HEK293 (cell line): ENCODE measurements at regions not wholly inside any gene's neighbourhood (a gene's known extent, or its start where the extent isn't known, plus 50 kb on each side); places are given as distances from the start of the nearest gene placed in this dataset.

ENCODE experiments used
- CTCF ChIA-PET: fragments of 350-600 bp; formaldehyde crosslinking; extraction: SDS; loops from one replicate; lab custom pipeline; 2021; ENCODE audit warnings: antibody characterized with exemption; lab: Yijun Ruan, JAX
- POLR2A ChIA-PET: fragments of 300-600 bp; formaldehyde crosslinking; extraction: SDS; loops from one replicate; lab custom pipeline; 2020; ENCODE audit warnings: antibody characterized with exemption, inconsistent platforms; lab: Yijun Ruan, JAX
- H3K27ac ChIP-seq: fragments of 200-500 bp; sonication (Bioruptor generic); 2 replicates; pipeline ENCODE4 v1.5.1; 2014; ENCODE audit warnings: low read depth, low read length, control low read depth, inconsistent platforms; ENCODE audit errors: extremely low read depth
- H3K36me3 ChIP-seq, 2 experiments: fragments of 200-500 bp in 1 of 2; sonication (Bioruptor generic) in 1 of 2; 1 replicate in 1 of 2; 2 replicates in 1 of 2; pipeline ENCODE4 v1.5.1; 2014 to 2017; ENCODE audit warnings: inconsistent platforms in 2 of 2, low read length in 2 of 2; ENCODE audit not compliant: control insufficient read depth in 2 of 2, insufficient read depth in 1 of 2
- H3K4me1 ChIP-seq: fragments of 200-500 bp; sonication (Bioruptor generic); 2 replicates; pipeline ENCODE4 v1.5.1; 2014; ENCODE audit warnings: mild to moderate bottlenecking, low read length, inconsistent platforms; ENCODE audit not compliant: control insufficient read depth, insufficient read depth
- H3K4me3 ChIP-seq: 2 replicates; pipeline ENCODE4 v1.5.1; 2011; ENCODE audit warnings: low read depth, mild to moderate bottlenecking, control low read depth, low read length, moderate library complexity
- H3K9me3 ChIP-seq: fragments of 200-500 bp; sonication (Bioruptor generic); 2 replicates; pipeline ENCODE4 v1.5.1; 2014; ENCODE audit warnings: low read depth, low read length, inconsistent platforms; ENCODE audit not compliant: control insufficient read depth, insufficient read depth
- GFI1B ChIP-seq: fragments of 450-650 bp; formaldehyde crosslinking; IDR thresholded peaks from 2 replicates; pipeline ENCODE4 v1.5.1; 2016; ENCODE audit warnings: missing biosample characterization, missing genetic modification characterization
- PRDM1 ChIP-seq: fragments of 450-650 bp; formaldehyde crosslinking; IDR thresholded peaks from 2 replicates; pipeline ENCODE4; 2016; ENCODE audit warnings: missing biosample characterization, missing genetic modification characterization
- PRDM4 ChIP-seq: fragments of 450-650 bp; formaldehyde crosslinking; IDR thresholded peaks from 2 replicates; pipeline ENCODE4 v1.5.1; 2017; ENCODE audit warnings: missing biosample characterization, missing genetic modification characterization
- ZEB2 ChIP-seq: fragments of 450-650 bp; formaldehyde crosslinking; IDR thresholded peaks from 2 replicates; pipeline ENCODE4 v1.5.1; 2016; ENCODE audit warnings: missing biosample characterization, missing genetic modification characterization
- ZFP3 ChIP-seq: fragments of 450-650 bp; formaldehyde crosslinking; IDR thresholded peaks from 2 replicates; pipeline ENCODE4 v1.5.1; 2016; ENCODE audit warnings: low read depth, missing biosample characterization, missing genetic modification characterization
- ZNF146 ChIP-seq: fragments of 450-650 bp; formaldehyde crosslinking; IDR thresholded peaks from 2 replicates; pipeline ENCODE4 v1.5.1; 2016; ENCODE audit warnings: missing biosample characterization, missing genetic modification characterization
- ZNF16 ChIP-seq: fragments of 450-650 bp; formaldehyde crosslinking; IDR thresholded peaks from 2 replicates; pipeline ENCODE4 v1.5.1; 2016; ENCODE audit warnings: low read depth, missing biosample characterization, missing genetic modification characterization
- ZNF169 ChIP-seq: fragments of 450-650 bp; formaldehyde crosslinking; IDR thresholded peaks from 2 replicates; pipeline ENCODE4 v1.5.1; 2016; ENCODE audit warnings: missing biosample characterization, missing genetic modification characterization
- ZNF174 ChIP-seq: fragments of 450-650 bp; formaldehyde crosslinking; IDR thresholded peaks from 2 replicates; pipeline ENCODE4 v1.5.0; 2017; ENCODE audit warnings: missing biosample characterization, mild to moderate bottlenecking, missing genetic modification characterization
- ZNF23 ChIP-seq: fragments of 450-650 bp; formaldehyde crosslinking; IDR thresholded peaks from 2 replicates; pipeline ENCODE4 v1.5.1; 2016; ENCODE audit warnings: missing biosample characterization, missing genetic modification characterization, borderline replicate concordance
- ZNF274 ChIP-seq, 2 experiments: fragments of 200-500 bp in 1 of 2; fragments of 450-650 bp in 1 of 2; sonication (Bioruptor generic) in 1 of 2; formaldehyde crosslinking in 1 of 2; IDR thresholded peaks; 2 replicates each; pipeline versions ENCODE4 v1.5.1 to v1.6.1; 2014 to 2016; ENCODE audit warnings: borderline replicate concordance in 1 of 2, inconsistent platforms in 1 of 2, low read length in 1 of 2, missing biosample characterization in 1 of 2, missing genetic modification characterization in 1 of 2
- ZNF335 ChIP-seq: fragments of 450-650 bp; formaldehyde crosslinking; conservative IDR thresholded peaks from 2 replicates; pipeline ENCODE4 v1.5.1; 2016; ENCODE audit warnings: missing biosample characterization, missing genetic modification characterization
- ZNF449 ChIP-seq: fragments of 450-650 bp; formaldehyde crosslinking; IDR thresholded peaks from 2 replicates; pipeline ENCODE4 v1.5.1; 2017; ENCODE audit warnings: missing biosample characterization, mild to moderate bottlenecking, missing genetic modification characterization, moderate library complexity
- ZNF473 ChIP-seq: fragments of 450-650 bp; formaldehyde crosslinking; IDR thresholded peaks from 2 replicates; pipeline ENCODE4 v1.5.1; 2017; ENCODE audit warnings: missing biosample characterization, missing genetic modification characterization
- ZNF488 ChIP-seq: fragments of 450-650 bp; formaldehyde crosslinking; IDR thresholded peaks from 2 replicates; pipeline ENCODE4 v1.5.1; 2016; ENCODE audit warnings: missing biosample characterization, missing genetic modification characterization
- ZNF580 ChIP-seq: fragments of 450-650 bp; formaldehyde crosslinking; IDR thresholded peaks from 2 replicates; pipeline ENCODE4 v1.5.1; 2016; ENCODE audit warnings: missing biosample characterization, missing genetic modification characterization
- ZNF585B ChIP-seq: fragments of 450-650 bp; formaldehyde crosslinking; IDR thresholded peaks from 2 replicates; pipeline ENCODE4 v1.5.1; 2016; ENCODE audit warnings: missing biosample characterization, missing genetic modification characterization
- ZNF600 ChIP-seq: fragments of 450-650 bp; formaldehyde crosslinking; IDR thresholded peaks from 2 replicates; pipeline ENCODE4 v1.5.1; 2016; ENCODE audit warnings: missing biosample characterization, missing genetic modification characterization
- ZNF623 ChIP-seq: fragments of 450-650 bp; formaldehyde crosslinking; IDR thresholded peaks from 2 replicates; pipeline ENCODE4 v1.5.1; 2016; ENCODE audit warnings: missing biosample characterization, missing genetic modification characterization
- ZNF626 ChIP-seq: fragments of 450-650 bp; sonication (Bioruptor Pico); formaldehyde crosslinking; IDR thresholded peaks from 2 replicates; pipeline ENCODE4 v1.5.1; 2018; ENCODE audit warnings: missing biosample characterization, missing genetic modification characterization, inconsistent platforms
- ZNF670 ChIP-seq: fragments of 450-650 bp; formaldehyde crosslinking; IDR thresholded peaks from 2 replicates; pipeline ENCODE4 v1.5.1; 2016; ENCODE audit warnings: missing biosample characterization, missing genetic modification characterization, low read depth
- ZNF76 ChIP-seq: fragments of 450-650 bp; formaldehyde crosslinking; IDR thresholded peaks from 2 replicates; pipeline ENCODE4; 2016; ENCODE audit warnings: low read depth, missing biosample characterization, missing genetic modification characterization, borderline replicate concordance
- ZNF785 ChIP-seq: fragments of 450-650 bp; formaldehyde crosslinking; IDR thresholded peaks from 2 replicates; pipeline ENCODE4 v1.5.1; 2016; ENCODE audit warnings: missing biosample characterization, missing genetic modification characterization

- TF ChIP-seq ZNF16 (tag by site-specific recombination) (no peak), PRDM4 (no peak), PRDM1 (tag by site-specific recombination) (no peak), ZNF626 (tag by site-specific recombination) (no peak)
Measured at GRCh38 chr4:154954117-154954516, 173.0 kb downstream of the RBM46 start (continued).

GRCh38 chr4:154958121-154958520 is 177.0 kb downstream of the RBM46 start:
- CTCF ChIA-PET, result interaction anchor here (0.6 to 0.8 kb wide), 2 partner anchors 24 to 26 kb away, joined by 3 read pairs; no protein-coding TSS in a partner anchor
- TF ChIP-seq ZNF488 (tag by site-specific recombination), result no peak
- no peak for TF ChIP-seq ZEB2
- no peak for TF ChIP-seq ZNF274 (IDR thresholded peaks at IDR 0.05; ENCODE audit: low read length)
- no peak for TF ChIP-seq ZNF274 (tag by site-specific recombination; IDR thresholded peaks at IDR 0.05; ENCODE audit: borderline replicate concordance)
- no peak for TF ChIP-seq ZNF76 (tag by site-specific recombination)
- no peak for TF ChIP-seq ZNF335 (tag by site-specific recombination)

GRCh38 chr4:154958621-154959358 is 177.7 kb downstream of the RBM46 start:
- no peak overlapping the region for H3K4me3 ChIP-seq
- H3K36me3 ChIP-seq, result no peaks in the 10 kb centered on the region
- no peaks in the 10 kb centered on the region; the same call in 1 of the 2 replicates for H3K9me3 ChIP-seq
- ChIA-PET CTCF (interaction anchor here (0.6 kb wide), 1 partner anchor 26 kb away, joined by 3 read pairs; no protein-coding TSS in a partner anchor), POLR2A (no interaction called here)
- H3K27ac ChIP-seq, result no peak overlapping the region
- TF ChIP-seq ZNF473 (no peak), ZNF785 (tag by site-specific recombination) (no peak), ZNF670 (tag by site-specific recombination) (no peak)
- H3K4me1 ChIP-seq, result no peaks in the 10 kb centered on the region

More at GRCh38 chr4:154958121-154958520, 177.0 kb downstream of the RBM46 start:
- POLR2A ChIA-PET, result no interaction called here
- H3K4me3 ChIP-seq, result no peak overlapping the region
- H3K9me3 ChIP-seq, result no peaks in the 10 kb centered on the region; the same call in 1 of the 2 replicates
- no peaks in the 10 kb centered on the region for H3K36me3 ChIP-seq
- no peaks in the 10 kb centered on the region for H3K4me1 ChIP-seq
- no peak overlapping the region for H3K27ac ChIP-seq

GRCh38 chr4:154959756-154960155 is 178.7 kb downstream of the RBM46 start:
- no peaks in the 10 kb centered on the region for H3K4me1 ChIP-seq
- POLR2A ChIA-PET, result no interaction called here
- H3K36me3 ChIP-seq, result no peaks in the 10 kb centered on the region
- H3K9me3 ChIP-seq, result no peaks in the 10 kb centered on the region
- no peak overlapping the region for H3K4me3 ChIP-seq
- CTCF ChIA-PET, result no interaction called here
- H3K27ac ChIP-seq, result no peak overlapping the region
- TF ChIP-seq GFI1B (tag by site-specific recombination) (no peak), ZNF174 (no peak), ZNF449 (tag by site-specific recombination) (no peak), ZNF785 (tag by site-specific recombination) (no peak), ZNF274 (IDR thresholded peaks at IDR 0.05; ENCODE audit: low read length) (no peak), ZNF274 (tag by site-specific recombination; IDR thresholded peaks at IDR 0.05; ENCODE audit: borderline replicate concordance) (no peak), ZNF146 (tag by site-specific recombination) (no peak), ZNF23 (tag by site-specific recombination) (no peak), ZNF585B (tag by site-specific recombination) (no peak), ZFP3 (no peak), ZNF169 (tag by site-specific recombination) (no peak), ZNF623 (no peak), ZNF580 (no peak), ZNF600 (tag by site-specific recombination) (no peak)
